Epithelial cell of prostate (primary cell): ENCODE measurements at regions not wholly inside any gene's neighbourhood (a gene's known extent, or its start where the extent isn't known, plus 50 kb on each side); places are given as distances from the start of the nearest gene placed in this dataset.
A peak's percentile ranks its signal among the peaks of the same experiment; 100 is the strongest.
"Not testable (repeated sequence)": the region's sequence is repeated elsewhere in the genome, so short reads cannot be mapped to it uniquely, and the experiment has no call there.

Experiments
- DNase-seq: peaks from one replicate; pipeline ENCODE4 v3.0.0-alpha.2; 2011; ENCODE audit warnings: low read depth, low spot score
- H3K27ac ChIP-seq: fragments of 450-650 bp; 2 replicates; pipeline ENCODE4 v1.5.1; 2017; ENCODE audit warnings: mild to moderate bottlenecking

- DNase-seq = peak; percentile 24
- H3K27ac ChIP-seq = peak overlapping the region; percentile 7
Measured at GRCh38 chr1:73673971-73674370, 524.0 kb downstream of the LRRIQ3 start.

GRCh38 chr1:73671530-73671929 lies 526.4 kb downstream of the LRRIQ3 start:
- DNase-seq = no peak
- no peak overlapping the region for H3K27ac ChIP-seq

GRCh38 chr1:73667959-73668358 lies 530.0 kb downstream of the LRRIQ3 start:
- DNase-seq, H3K27ac ChIP-seq: not testable (repeated sequence)

GRCh38 chr1:73662526-73662925 lies 535.5 kb downstream of the LRRIQ3 start:
- H3K27ac ChIP-seq = no peak overlapping the region
- DNase-seq = no peak

GRCh38 chr1:73659136-73659535 lies 538.8 kb downstream of the LRRIQ3 start:
- no peak overlapping the region for H3K27ac ChIP-seq

GRCh38 chr1:73654714-73655113 lies 543.3 kb downstream of the LRRIQ3 start:
- no peak for DNase-seq
- H3K27ac ChIP-seq = no peak overlapping the region

More at GRCh38 chr1:73659136-73659535, 538.8 kb downstream of the LRRIQ3 start:
- DNase-seq = no peak

- H3K27ac ChIP-seq = no peak overlapping the region
- DNase-seq = no peak
Measured at GRCh38 chr1:73644198-73644597, 553.8 kb downstream of the LRRIQ3 start.

GRCh38 chr1:73639494-73639893 lies 558.5 kb downstream of the LRRIQ3 start:
- no peak overlapping the region for H3K27ac ChIP-seq
- DNase-seq = no peak

GRCh38 chr1:73637264-73637663 lies 560.7 kb downstream of the LRRIQ3 start:
- DNase-seq = no peak
- no peak overlapping the region for H3K27ac ChIP-seq

GRCh38 chr1:73635021-73635420 lies 563.0 kb downstream of the LRRIQ3 start:
- H3K27ac ChIP-seq = no peak overlapping the region
- DNase-seq = no peak

GRCh38 chr1:73627723-73628122 lies 570.3 kb downstream of the LRRIQ3 start:
- no peak for DNase-seq
- no peak overlapping the region for H3K27ac ChIP-seq

- H3K27ac ChIP-seq = no peak overlapping the region
- no peak for DNase-seq
Measured at GRCh38 chr1:73626326-73626725, 571.6 kb downstream of the LRRIQ3 start.

- no peak for DNase-seq
- no peak overlapping the region for H3K27ac ChIP-seq
Measured at GRCh38 chr1:73623946-73624345, 574.0 kb downstream of the LRRIQ3 start.

GRCh38 chr1:73617145-73617544 lies 580.8 kb downstream of the LRRIQ3 start:
- no peak for DNase-seq
- H3K27ac ChIP-seq = no peak overlapping the region

- H3K27ac ChIP-seq = no peak overlapping the region
- peak; percentile 27 for DNase-seq
Measured at GRCh38 chr1:73611681-73612080, 586.3 kb downstream of the LRRIQ3 start.

GRCh38 chr1:73604739-73605138 lies 593.2 kb downstream of the LRRIQ3 start:
- peak overlapping the region; percentile 6 for H3K27ac ChIP-seq
- DNase-seq = peak; percentile 51

GRCh38 chr1:73604211-73604610 lies 593.8 kb downstream of the LRRIQ3 start:
- no peak for DNase-seq
- peak overlapping the region; percentile 6 for H3K27ac ChIP-seq

- peak; percentile 39 for DNase-seq
- H3K27ac ChIP-seq = peak overlapping the region; percentile 68
Measured at GRCh38 chr1:73593804-73594203, 604.2 kb downstream of the LRRIQ3 start.

- H3K27ac ChIP-seq = peak overlapping the region; percentile 68
- peak; percentile 72 for DNase-seq
Measured at GRCh38 chr1:73593364-73593763, 604.6 kb downstream of the LRRIQ3 start.

GRCh38 chr1:73587080-73587479 lies 610.9 kb downstream of the LRRIQ3 start:
- no peak for DNase-seq
- no peak overlapping the region for H3K27ac ChIP-seq

- DNase-seq = no peak
- no peak overlapping the region for H3K27ac ChIP-seq
Measured at GRCh38 chr1:73577206-73577605, 620.8 kb downstream of the LRRIQ3 start.

GRCh38 chr1:73576083-73576482 lies 621.9 kb downstream of the LRRIQ3 start:
- no peak for DNase-seq
- no peak overlapping the region for H3K27ac ChIP-seq

- no peak for DNase-seq
- no peak overlapping the region for H3K27ac ChIP-seq
Measured at GRCh38 chr1:73564294-73564693, 633.7 kb downstream of the LRRIQ3 start.
